ENCODE measurements at regions not wholly inside any gene's neighbourhood (a gene's known extent, or its start where the extent isn't known, plus 50 kb on each side); places are given as distances from the start of the nearest gene placed in this dataset.
A peak's percentile ranks its signal among the peaks of the same experiment; 100 is the strongest.

GRCh38 chr3:31050296-31050695, 155.8 kb upstream of the GADL1 start:
- peak; percentile 19 for DNase-seq (ENCODE audit: low spot score)

- no peak for DNase-seq (ENCODE audit: low spot score)
Observed at GRCh38 chr3:31051226-31051625, 156.8 kb upstream of the GADL1 start.

GRCh38 chr3:31053299-31053698, 158.8 kb upstream of the GADL1 start:
- no peak for DNase-seq (ENCODE audit: low spot score)

DNA sequence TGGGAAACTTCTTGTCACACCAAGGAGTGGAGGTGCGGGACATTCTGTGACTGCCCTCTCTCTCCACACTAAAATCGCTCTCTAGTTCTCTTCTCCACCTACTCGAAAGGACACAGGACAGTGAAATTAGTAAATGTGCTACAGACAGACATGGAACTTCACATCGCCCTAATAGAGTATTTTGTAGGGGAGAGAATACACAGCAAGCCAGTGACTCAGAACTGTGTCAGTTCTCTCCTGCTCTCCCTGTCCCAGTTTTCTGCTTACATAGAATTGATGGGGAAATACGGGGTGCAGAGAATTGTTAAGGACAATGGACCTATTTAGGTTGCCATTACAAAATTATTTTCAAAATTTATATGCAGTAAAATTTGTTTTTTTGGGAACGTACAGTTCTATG, 159.6 kb upstream of the GADL1 start:
- DNase-seq (ENCODE audit: low spot score): no peak

DNA sequence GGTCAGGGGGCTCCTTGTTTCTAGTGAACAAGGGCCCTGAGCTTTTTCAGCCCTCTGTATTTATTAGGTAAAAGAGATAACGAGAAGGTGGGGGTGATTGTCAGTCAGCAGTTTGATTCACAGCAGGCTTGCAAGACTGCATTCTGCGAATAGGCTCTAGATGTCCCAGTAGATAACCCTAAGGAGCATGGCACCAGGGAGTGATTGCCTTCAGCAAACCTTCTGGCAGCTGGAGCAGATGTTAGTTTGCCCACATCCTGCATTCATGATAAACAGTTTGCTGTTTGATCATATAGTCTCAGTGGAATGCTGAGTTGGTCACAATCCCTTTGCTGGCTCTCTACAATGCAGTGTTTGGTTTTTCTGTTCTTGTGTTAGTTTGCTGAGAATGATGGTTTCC, 161.3 kb upstream of the GADL1 start:
- DNase-seq (ENCODE audit: low spot score): no peak

DNA sequence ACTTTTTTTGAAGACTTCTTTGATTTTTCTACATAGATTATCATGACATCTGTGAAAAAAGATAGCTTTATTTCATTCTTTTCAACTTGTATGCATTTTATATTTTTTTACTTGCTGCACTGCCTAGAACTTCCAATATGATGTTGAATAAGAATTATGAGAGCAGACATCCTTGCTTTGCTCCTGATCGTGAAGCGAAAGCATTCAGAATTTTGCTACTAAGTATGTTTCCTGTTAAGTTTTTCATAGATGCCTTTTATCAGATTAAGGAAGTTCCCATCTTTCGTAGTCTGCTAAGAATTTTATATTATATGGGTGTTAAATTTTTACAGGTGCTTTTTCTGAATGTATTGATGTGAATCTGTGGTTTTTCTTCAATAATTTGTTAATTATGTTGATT, 163.4 kb upstream of the GADL1 start:
- DNase-seq (ENCODE audit: low spot score): no peak

GRCh38 chr3:31064021-31064420, 169.6 kb upstream of the GADL1 start:
- DNase-seq (ENCODE audit: low spot score): no peak

GRCh38 chr3:31065765-31066164, 171.3 kb upstream of the GADL1 start:
- no peak for DNase-seq (ENCODE audit: low spot score)

DNA sequence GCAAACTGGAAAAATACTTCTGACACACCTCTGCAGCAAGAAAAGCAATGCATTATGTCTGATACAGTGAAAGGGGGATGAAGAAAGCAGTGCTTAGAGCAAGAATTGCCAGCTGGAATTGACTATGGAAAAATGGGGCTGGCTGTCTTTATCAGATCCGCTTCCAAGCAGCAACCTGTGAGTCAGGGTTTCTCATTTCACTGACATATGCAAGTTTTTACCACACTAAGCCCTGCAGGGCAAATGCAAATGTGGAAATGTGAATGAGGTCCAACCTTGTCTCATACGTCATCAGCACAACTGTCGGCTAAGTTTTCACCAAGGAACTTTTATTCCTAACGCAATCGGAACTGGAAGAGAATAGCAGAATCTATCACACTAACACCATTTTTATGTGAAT, 172.5 kb upstream of the GADL1 start:
- DNase-seq (ENCODE audit: low spot score): no peak

- DNase-seq (ENCODE audit: low spot score): no peak
Observed at GRCh38 chr3:31075471-31075870, 181.0 kb upstream of the GADL1 start.

- DNase-seq (ENCODE audit: low spot score): no peak
Observed at GRCh38 chr3:31075876-31076275, 181.4 kb upstream of the GADL1 start.

GRCh38 chr3:31077021-31077601, 182.7 kb upstream of the GADL1 start:
- DNase-seq (ENCODE audit: low spot score): peak; percentile 72

DNA sequence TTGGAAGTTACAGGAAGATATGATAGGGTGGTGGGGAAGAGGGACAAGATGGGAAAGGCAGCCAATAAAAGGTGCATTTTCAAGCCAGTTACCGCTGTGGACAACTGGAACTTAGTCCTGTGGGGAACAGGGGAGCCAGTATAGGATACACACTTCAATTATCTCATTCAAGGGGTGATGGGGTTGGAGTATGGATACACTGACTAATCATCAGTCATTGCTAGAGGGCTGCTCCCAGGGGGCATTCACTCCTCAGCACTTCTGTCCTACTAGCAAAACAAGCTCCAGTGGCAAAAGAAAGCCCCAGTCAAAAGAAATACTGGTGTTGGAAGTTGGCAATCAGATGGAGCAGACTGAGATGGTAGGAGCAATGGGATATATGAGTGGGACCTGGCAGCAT, 183.4 kb upstream of the GADL1 start:
- DNase-seq (ENCODE audit: low spot score): no peak

GRCh38 chr3:31079689-31080088, 185.2 kb upstream of the GADL1 start:
- no peak for DNase-seq (ENCODE audit: low spot score)

- no peak for DNase-seq (ENCODE audit: low spot score)
Observed at GRCh38 chr3:31081018-31081662, 186.7 kb upstream of the GADL1 start.

- DNase-seq (ENCODE audit: low spot score): no peak
Observed at GRCh38 chr3:31086148-31086547, 191.7 kb upstream of the GADL1 start.

DNA sequence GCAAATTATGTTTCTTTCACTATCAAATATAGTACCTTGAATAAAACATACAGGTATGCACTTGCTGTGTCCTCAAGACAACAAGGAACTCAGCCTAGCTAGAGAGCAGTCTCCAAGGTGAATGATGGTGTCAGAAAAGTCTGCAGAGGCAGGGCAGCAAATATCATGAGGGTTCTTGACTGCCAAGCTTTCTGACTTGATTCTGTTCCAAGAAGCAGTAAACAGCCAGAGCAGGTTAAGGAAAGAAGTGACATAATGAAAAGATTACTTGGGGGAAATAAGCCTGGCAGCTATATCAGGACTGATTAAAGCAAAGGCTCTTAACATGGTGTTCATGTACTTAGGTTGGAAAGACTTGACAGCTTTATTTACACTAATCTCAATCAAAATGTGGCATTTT, 192.2 kb upstream of the GADL1 start:
- DNase-seq (ENCODE audit: low spot score): no peak

GRCh38 chr3:31091748-31092147, 197.3 kb upstream of the GADL1 start:
- DNase-seq (ENCODE audit: low spot score): no peak

DNA sequence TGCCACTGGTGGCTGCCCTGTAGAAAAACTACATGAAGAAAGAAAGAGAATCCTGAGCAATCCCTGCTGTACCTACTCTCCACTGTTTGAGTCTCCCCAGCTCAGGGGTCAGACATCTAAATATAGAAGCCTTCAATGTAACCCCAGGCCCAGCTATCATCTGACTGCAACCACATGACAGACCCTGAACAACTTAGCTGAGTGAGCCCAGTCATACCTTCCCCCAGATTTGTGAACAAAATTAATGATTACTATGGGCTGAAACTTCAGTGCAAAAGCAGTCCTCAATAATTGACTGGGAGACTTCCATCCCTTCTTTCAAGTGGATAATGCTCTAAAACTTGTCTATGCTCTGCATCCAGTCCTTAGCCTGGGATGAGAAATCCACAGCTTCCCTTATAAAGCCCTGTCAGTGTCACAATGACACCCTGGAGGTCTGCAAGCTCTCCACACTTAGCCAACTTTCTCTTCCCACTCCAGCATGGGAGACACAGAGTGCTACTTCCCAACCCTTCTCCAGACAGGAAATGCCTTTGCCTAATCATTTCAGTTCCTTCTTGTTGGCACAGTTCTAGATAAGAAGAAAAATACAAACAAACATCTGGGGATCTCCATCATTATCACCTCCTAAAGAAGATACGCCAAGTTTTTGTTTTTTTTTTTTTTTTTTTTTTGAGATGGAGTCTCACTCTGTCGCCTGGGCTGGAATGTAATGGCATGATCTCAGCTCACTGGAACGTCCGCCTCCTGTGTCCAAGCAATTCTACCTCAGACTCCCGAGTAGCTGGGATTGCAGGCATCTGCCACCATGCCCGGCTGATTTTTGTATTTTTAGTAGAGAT, 198.5 kb upstream of the GADL1 start:
- no peak for DNase-seq (ENCODE audit: low spot score)

- DNase-seq (ENCODE audit: low spot score): no peak
Observed at GRCh38 chr3:31093606-31094005, 199.1 kb upstream of the GADL1 start.

GRCh38 chr3:31094048-31094447, 199.6 kb upstream of the GADL1 start:
- DNase-seq (ENCODE audit: low spot score): no peak

DNA sequence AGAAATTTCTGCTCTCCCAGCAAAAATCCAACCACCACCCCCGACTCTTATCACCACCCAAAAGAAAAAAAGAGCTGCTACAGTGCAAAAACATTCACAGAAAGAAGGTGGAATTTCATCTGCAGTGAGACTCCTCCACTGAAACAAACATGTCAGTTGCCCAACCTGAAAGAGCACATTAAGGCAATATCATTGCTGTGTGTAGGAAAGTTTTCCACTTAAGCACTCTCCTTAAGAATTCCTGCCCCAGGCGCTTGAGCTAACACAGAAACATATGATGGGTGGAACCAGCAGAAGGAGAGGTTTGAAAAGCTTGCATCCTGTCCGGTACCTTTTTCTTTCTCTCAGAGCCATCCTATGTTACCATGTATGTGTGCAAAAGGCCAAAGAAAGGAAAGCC, 200.8 kb upstream of the GADL1 start:
- DNase-seq (ENCODE audit: low spot score): no peak

DNA sequence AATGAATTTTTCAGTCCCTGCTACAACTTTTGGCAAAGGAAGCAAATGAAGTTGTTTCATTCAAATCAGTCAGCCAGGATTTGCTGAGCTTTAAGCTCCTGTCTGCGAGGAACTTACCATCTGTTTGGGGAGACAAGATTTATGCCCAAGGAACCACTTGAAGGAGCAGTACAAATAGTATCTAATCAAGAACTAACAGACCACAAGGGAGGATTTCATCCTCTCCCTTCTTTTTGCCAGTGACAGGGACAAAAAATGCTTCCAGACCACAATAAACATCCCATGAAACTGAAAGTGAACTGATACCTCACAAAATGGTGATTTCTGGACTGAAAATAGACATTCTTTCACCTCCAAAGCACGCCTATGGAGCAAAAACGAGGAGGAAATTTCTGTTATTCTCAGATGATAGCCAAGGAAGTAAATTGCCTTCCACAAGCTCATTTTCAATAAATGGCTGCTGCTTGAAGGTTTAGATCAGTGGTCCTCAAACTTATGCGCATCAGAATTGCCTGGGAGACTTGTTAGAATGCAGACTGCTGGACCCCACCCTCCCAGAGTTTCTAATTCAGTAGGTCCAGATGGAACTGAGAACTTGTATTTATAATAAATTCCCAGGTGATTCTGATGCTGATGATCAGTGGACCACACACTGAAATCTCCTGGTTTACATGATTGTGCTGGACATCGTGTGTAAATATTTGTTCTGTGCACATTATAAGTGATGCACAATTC, 202.4 kb upstream of the GADL1 start:
- DNase-seq (ENCODE audit: low spot score): no peak

Data from SW480 (cell line).